ENCODE measurements at regions not wholly inside any gene's neighbourhood (a gene's known extent, or its start where the extent isn't known, plus 50 kb on each side); places are given as distances from the start of the nearest gene placed in this dataset.
A peak's percentile ranks its signal among the peaks of the same experiment; 100 is the strongest.

DNA sequence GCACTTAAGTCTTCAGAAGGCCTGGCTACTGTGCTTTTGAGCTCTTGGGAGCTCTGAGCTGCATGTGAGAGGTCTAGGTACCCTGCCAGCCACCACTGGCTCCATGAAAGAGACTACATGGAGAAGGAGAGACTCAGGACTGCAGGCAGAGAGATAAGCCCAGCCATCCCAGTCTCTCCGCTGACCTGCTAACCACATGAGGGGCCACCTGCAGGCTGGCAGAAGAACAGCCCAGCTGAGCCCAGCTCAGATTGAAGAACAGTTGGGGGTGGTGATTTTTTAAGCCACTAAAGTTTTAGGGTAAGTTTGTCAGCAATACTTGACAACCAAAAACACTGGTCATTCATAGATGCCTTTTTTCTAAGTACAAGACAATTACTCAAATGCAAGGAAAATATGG is 205.0 kb upstream of the PRDM9 start:
- TF ChIP-seq, protein P1, sequence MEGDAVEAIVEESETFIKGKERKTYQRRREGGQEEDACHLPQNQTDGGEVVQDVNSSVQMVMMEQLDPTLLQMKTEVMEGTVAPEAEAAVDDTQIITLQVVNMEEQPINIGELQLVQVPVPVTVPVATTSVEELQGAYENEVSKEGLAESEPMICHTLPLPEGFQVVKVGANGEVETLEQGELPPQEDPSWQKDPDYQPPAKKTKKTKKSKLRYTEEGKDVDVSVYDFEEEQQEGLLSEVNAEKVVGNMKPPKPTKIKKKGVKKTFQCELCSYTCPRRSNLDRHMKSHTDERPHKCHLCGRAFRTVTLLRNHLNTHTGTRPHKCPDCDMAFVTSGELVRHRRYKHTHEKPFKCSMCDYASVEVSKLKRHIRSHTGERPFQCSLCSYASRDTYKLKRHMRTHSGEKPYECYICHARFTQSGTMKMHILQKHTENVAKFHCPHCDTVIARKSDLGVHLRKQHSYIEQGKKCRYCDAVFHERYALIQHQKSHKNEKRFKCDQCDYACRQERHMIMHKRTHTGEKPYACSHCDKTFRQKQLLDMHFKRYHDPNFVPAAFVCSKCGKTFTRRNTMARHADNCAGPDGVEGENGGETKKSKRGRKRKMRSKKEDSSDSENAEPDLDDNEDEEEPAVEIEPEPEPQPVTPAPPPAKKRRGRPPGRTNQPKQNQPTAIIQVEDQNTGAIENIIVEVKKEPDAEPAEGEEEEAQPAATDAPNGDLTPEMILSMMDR (conservative IDR thresholded peaks at IDR 0.05 in 1 of 2, IDR thresholded peaks at IDR 0.05 in 1 of 2; ENCODE audit: low read depth in 1 of 2, low read length in 2 of 2), result no peak
- TF ChIP-seq EZH2 (IDR thresholded peaks at IDR 0.05; ENCODE audit: low read length, missing control alignments), result no peak
- no peak overlapping the region for H3K27ac ChIP-seq (ENCODE audit: insufficient read depth, low read length)

DNA sequence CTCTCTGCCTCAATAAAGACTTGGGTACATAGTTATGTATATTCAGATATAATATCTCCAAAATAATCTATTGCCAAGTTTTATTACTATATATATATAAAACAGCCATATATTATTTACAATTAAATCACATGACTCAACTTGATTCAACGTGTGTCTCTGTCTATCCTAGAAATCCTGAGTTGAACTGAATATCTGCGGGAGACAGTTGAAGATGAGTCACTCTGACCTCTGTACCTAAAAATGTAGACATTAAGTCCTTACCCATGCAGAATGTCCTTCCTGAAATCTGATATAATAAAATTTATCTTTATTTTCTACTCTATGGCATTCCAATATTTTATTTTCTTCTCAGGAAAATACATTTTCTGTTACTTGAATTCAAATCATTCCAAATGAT is 218.2 kb upstream of the PRDM9 start:
- TF ChIP-seq, protein P1 (conservative IDR thresholded peaks at IDR 0.05 in 1 of 2, IDR thresholded peaks at IDR 0.05 in 1 of 2; ENCODE audit: low read depth in 1 of 2, low read length in 2 of 2), result no peak
- no peak for TF ChIP-seq EZH2 (IDR thresholded peaks at IDR 0.05; ENCODE audit: low read length, missing control alignments)
- Histone ChIP-seq H2AFZ (ENCODE audit: low read length) (no peak overlapping the region), H3K4me1 (ENCODE audit: control insufficient read depth, extremely low read depth, insufficient read depth, low read length) (no peaks in the 10 kb centered on the region), H3K27me3 (ENCODE audit: control insufficient read depth, insufficient read depth, low read length) (no peaks in the 10 kb centered on the region), H3K9ac (ENCODE audit: insufficient read depth, low read length) (no peak overlapping the region), H3K4me2 (ENCODE audit: extremely low read depth, insufficient read depth, low read length) (no peak overlapping the region), H3K79me2 (ENCODE audit: control insufficient read depth, insufficient read depth, low read length) (no peaks in the 10 kb centered on the region), H4K20me1 (ENCODE audit: control insufficient read depth, extremely low read depth, insufficient read depth, low read length) (no peaks in the 10 kb centered on the region), H3K9me3 (ENCODE audit: control insufficient read depth, insufficient read depth, low read depth, low read length) (no peaks in the 10 kb centered on the region), H3K27ac (ENCODE audit: insufficient read depth, low read length) (no peak overlapping the region), H3K36me3 (ENCODE audit: control insufficient read depth, insufficient read depth, low read length) (no peaks in the 10 kb centered on the region), H3K4me3 (replicated peaks in 1 of 4; ENCODE audit: control extremely low read depth in 1 of 4, insufficient read depth in 1 of 4, low read depth in 3 of 4, low read length in 4 of 4) (no peak overlapping the region)
- no peak for DNase-seq (ENCODE audit: low read depth in 2 of 2)

More for the DNA sequence above, 205.0 kb upstream of the PRDM9 start:
- Histone ChIP-seq H3K27me3 (ENCODE audit: control insufficient read depth, insufficient read depth, low read length) (no peaks in the 10 kb centered on the region), H2AFZ (ENCODE audit: low read length) (no peak overlapping the region), H3K4me3 (replicated peaks in 1 of 4; ENCODE audit: control extremely low read depth in 1 of 4, insufficient read depth in 1 of 4, low read depth in 3 of 4, low read length in 4 of 4) (no peak overlapping the region), H3K4me2 (ENCODE audit: extremely low read depth, insufficient read depth, low read length) (no peak overlapping the region), H3K9me3 (ENCODE audit: control insufficient read depth, insufficient read depth, low read depth, low read length) (no peaks in the 10 kb centered on the region), H4K20me1 (ENCODE audit: control insufficient read depth, extremely low read depth, insufficient read depth, low read length) (no peaks in the 10 kb centered on the region), H3K4me1 (ENCODE audit: control insufficient read depth, extremely low read depth, insufficient read depth, low read length) (no peaks in the 10 kb centered on the region), H3K79me2 (ENCODE audit: control insufficient read depth, insufficient read depth, low read length) (no peaks in the 10 kb centered on the region), H3K36me3 (ENCODE audit: control insufficient read depth, insufficient read depth, low read length) (no peaks in the 10 kb centered on the region), H3K9ac (ENCODE audit: insufficient read depth, low read length) (no peak overlapping the region)
- DNase-seq (ENCODE audit: low read depth in 2 of 2), result no peak

DNA sequence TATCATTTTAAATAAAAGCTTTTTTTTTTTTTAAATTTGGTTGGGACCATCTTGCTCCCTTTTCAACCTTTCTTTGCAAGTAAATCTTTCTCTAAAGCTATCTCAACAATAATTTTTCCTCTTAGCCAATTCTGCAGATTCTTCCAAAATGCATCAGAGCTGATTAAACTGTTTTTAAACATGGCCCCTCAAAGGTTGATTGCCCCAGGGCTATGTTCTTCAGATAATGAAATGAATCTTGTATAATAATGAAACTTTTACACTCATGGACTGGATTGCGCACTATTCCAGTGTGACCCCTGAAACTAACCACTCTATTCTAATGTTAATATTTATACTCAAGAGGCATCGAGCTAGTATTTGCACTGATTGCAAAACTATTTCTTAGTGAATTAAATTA is 222.8 kb upstream of the PRDM9 start:
- Histone ChIP-seq H3K36me3 (ENCODE audit: control insufficient read depth, insufficient read depth, low read length) (no peaks in the 10 kb centered on the region), H3K9ac (ENCODE audit: insufficient read depth, low read length) (no peak overlapping the region), H3K4me3 (replicated peaks in 1 of 4; ENCODE audit: control extremely low read depth in 1 of 4, insufficient read depth in 1 of 4, low read depth in 3 of 4, low read length in 4 of 4) (no peak overlapping the region), H3K27me3 (ENCODE audit: control insufficient read depth, insufficient read depth, low read length) (no peaks in the 10 kb centered on the region), H3K9me3 (ENCODE audit: control insufficient read depth, insufficient read depth, low read depth, low read length) (no peaks in the 10 kb centered on the region), H3K79me2 (ENCODE audit: control insufficient read depth, insufficient read depth, low read length) (no peaks in the 10 kb centered on the region), H4K20me1 (ENCODE audit: control insufficient read depth, extremely low read depth, insufficient read depth, low read length) (no peaks in the 10 kb centered on the region), H2AFZ (ENCODE audit: low read length) (no peak overlapping the region), H3K4me1 (ENCODE audit: control insufficient read depth, extremely low read depth, insufficient read depth, low read length) (no peaks in the 10 kb centered on the region), H3K27ac (ENCODE audit: insufficient read depth, low read length) (no peak overlapping the region), H3K4me2 (ENCODE audit: extremely low read depth, insufficient read depth, low read length) (no peak overlapping the region)
- DNase-seq (ENCODE audit: low read depth in 2 of 2), result peak in 1 of 2 donors; percentile 21
- TF ChIP-seq, protein P1 (conservative IDR thresholded peaks at IDR 0.05 in 1 of 2, IDR thresholded peaks at IDR 0.05 in 1 of 2; ENCODE audit: low read depth in 1 of 2, low read length in 2 of 2), result no peak

All from fibroblast of lung (primary cell).